ENCODE measurements at regions not wholly inside any gene's neighbourhood (a gene's known extent, or its start where the extent isn't known, plus 50 kb on each side); places are given as distances from the start of the nearest gene placed in this dataset.

- no peak for TF ChIP-seq CTCF (IDR thresholded peaks at IDR 0.05; ENCODE audit: insufficient read depth, low read depth, low read length)
- TF ChIP-seq EZH2 (IDR thresholded peaks at IDR 0.05; ENCODE audit: insufficient read depth, low read length) = no peak
Measured at GRCh38 chr18:47480166-47480565, 228.7 kb upstream of the SKOR2 start.

Data from astrocyte (in vitro differentiated cells and primary cell).